ENCODE measurements at regions not wholly inside any gene's neighbourhood (a gene's known extent, or its start where the extent isn't known, plus 50 kb on each side); places are given as distances from the start of the nearest gene placed in this dataset.

- no peak for TF ChIP-seq CTCF (IDR thresholded peaks at IDR 0.05)
- no peak for TF ChIP-seq POLR2A (IDR thresholded peaks at IDR 0.05)
These were observed 321.9 kb downstream of the ZPLD1 start for GRCh38 chr3:102756706-102757105.
